Activated CD4-positive, alpha-beta memory T cell treated with anti-CD3 and anti-CD28 coated beads for 36 hours (primary cell): ENCODE measurements at regions not wholly inside any gene's neighbourhood (a gene's known extent, or its start where the extent isn't known, plus 50 kb on each side); places are given as distances from the start of the nearest gene placed in this dataset.

Experiments used
- CTCF ChIA-PET: fragments of 350-600 bp; sonication (Branson Sonifier 250); formaldehyde crosslinking; loops from one replicate; lab custom pipeline; 2021; ENCODE audit warnings: antibody characterized with exemption, inconsistent platforms; lab: Charles Lee
- POLR2A ChIA-PET: fragments of 350-600 bp; sonication (Branson Sonifier 250); formaldehyde crosslinking; loops from one replicate; lab custom pipeline; 2021; ENCODE audit warnings: antibody characterized with exemption; lab: Charles Lee
- DNase-seq: peaks from one replicate; pipeline ENCODE4 v3.0.0-alpha.2; 2020
- H3K27ac Mint-ChIP-seq: one replicate; pipeline ENCODE4 v1.8.0; 2021; ENCODE audit warnings: mixed read lengths
- H3K27me3 Mint-ChIP-seq: one replicate; pipeline ENCODE4 v1.8.0; 2021; ENCODE audit warnings: mixed read lengths
- H3K36me3 Mint-ChIP-seq: one replicate; pipeline ENCODE4 v1.8.0; 2021; ENCODE audit warnings: mixed read lengths
- H3K4me1 Mint-ChIP-seq: one replicate; pipeline ENCODE4 v1.8.0; 2021; ENCODE audit warnings: low read depth, mixed read lengths
- H3K4me3 Mint-ChIP-seq: one replicate; pipeline ENCODE4 v1.8.0; 2021; ENCODE audit warnings: mild to moderate bottlenecking, mixed read lengths
- H3K9me3 Mint-ChIP-seq: one replicate; pipeline ENCODE4 v1.8.0; 2021; ENCODE audit warnings: mixed read lengths
- intact Hi-C: fragments of 100-400 bp; cut with micrococcal nuclease; formaldehyde crosslinking; loops from one replicate; pipeline ENCODE4 v1.15.1; 2023

DNA sequence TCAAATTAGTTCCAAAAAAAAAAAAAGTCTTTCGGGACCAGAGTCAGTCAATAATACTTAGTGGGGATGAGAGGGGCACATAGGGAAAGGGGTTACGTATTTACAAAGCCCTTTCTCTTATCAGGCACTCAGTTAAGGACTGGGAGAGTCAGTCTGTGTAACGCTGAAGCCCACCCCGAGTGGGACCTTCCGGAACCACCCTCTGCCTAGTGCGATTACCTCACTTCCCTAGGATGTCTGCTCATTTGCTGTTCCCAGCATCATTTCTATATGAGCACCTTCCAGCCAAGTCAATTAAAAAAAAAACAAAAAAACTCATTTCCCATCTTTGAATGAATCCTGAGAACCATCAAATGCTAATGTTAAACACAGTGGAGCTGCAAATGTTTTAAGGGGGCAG, 76.9 kb downstream of the BMP4 start:
- Mint-ChIP-seq H3K4me3 (no peak overlapping the region), H3K27ac (no peak overlapping the region), H3K36me3 (no peaks in the 10 kb centered on the region), H3K27me3 (peaks cover 4% of the 10 kb centered on the region), H3K4me1 (no peaks in the 10 kb centered on the region), H3K9me3 (peaks cover 3% of the 10 kb centered on the region)
- POLR2A ChIA-PET, result no interaction called here
- CTCF ChIA-PET, result no interaction called here
- no peak for DNase-seq
- intact Hi-C loops, result no loop called here

DNA sequence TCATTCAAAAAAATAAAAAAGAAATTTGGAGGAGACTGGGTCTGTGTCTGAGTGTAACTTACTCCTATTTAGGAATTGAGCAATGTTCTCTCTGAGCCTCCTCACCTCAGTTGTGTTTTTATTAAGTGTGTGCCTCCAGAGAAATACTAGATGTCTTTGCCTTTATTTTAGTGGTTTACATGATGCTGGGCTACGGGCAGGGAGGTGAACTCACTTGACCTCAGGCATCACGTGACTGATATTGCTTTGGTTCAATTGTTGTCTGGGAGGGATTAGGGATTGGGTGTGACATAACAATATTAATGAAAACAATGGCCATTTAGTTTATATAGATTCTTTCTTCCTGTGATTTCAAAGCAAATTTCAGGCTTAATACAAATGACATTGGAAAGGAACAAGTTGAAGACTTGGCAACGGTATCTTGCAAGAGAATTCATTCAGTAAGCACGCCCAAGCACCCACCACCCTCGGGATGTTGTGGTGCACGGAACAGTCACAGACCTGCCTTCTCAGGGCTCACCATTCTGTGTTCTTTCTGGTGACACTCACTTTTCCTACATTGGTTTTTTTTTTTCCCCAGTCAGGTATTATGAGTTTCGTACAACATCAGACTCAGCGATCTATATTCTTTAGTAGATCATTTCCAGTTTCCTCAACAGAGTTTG, 77.5 kb downstream of the BMP4 start:
- H3K27ac Mint-ChIP-seq, result no peak overlapping the region
- DNase-seq, result no peak
- POLR2A ChIA-PET, result no interaction called here
- no peaks in the 10 kb centered on the region for H3K4me1 Mint-ChIP-seq
- CTCF ChIA-PET, result no interaction called here
- H3K4me3 Mint-ChIP-seq, result no peak overlapping the region
- H3K9me3 Mint-ChIP-seq, result peaks cover 3% of the 10 kb centered on the region
- intact Hi-C loops, result no loop called here
- H3K27me3 Mint-ChIP-seq, result peaks cover 4% of the 10 kb centered on the region
- H3K36me3 Mint-ChIP-seq, result no peaks in the 10 kb centered on the region

DNA sequence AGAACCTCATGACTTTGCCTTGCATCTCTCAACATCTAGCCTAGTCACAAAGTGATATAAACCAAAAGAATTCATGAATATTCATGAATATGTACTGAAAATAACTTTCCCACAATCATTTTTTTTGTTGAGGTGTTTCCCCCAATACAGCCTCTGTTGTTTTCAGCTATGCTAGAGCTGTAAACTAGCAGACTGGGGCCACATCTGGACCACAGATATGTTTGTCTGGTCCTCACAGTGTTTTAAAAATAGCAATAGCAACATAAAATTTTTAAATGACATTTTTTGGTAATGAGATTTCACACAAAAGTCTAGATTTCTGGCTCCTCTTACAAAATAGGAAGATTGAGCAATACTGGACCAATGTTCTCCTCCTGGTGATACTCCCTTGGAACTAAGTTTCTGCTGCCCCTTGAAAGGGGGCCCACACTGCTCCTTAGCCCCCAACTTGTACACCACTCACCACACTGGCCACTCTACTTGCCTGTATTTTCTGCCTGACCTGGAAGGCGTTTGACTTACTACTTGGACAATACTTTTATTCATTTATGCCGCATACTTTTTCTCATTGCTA, 81.2 kb downstream of the BMP4 start:
- Mint-ChIP-seq H3K9me3 (peaks cover 3% of the 10 kb centered on the region), H3K27ac (no peak overlapping the region), H3K27me3 (peaks cover 4% of the 10 kb centered on the region), H3K4me3 (no peak overlapping the region), H3K36me3 (no peaks in the 10 kb centered on the region), H3K4me1 (no peaks in the 10 kb centered on the region)
- ChIA-PET POLR2A (no interaction called here), CTCF (no interaction called here)
- intact Hi-C loops, result no loop called here
- no peak for DNase-seq

DNA sequence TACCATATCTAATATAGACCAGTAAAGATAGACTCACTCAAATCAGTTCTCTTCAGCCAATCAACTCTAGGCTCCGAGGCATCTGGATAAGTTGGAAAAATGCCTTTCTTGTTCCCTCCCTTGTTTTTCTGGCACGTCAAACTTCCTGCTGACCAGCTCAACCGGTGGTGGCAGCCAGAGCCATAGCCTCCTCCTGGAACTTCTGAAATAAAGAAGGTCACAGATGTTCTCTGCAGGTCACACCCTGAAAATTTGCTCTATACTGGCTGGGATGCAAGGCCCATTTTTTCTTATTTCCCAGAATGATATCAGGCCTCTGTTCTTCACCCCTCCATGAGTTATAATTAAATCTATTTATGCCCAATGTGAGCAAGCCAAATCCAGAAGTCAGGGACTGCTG, 81.9 kb downstream of the BMP4 start:
- H3K9me3 Mint-ChIP-seq, result peaks cover 3% of the 10 kb centered on the region
- POLR2A ChIA-PET, result no interaction called here

GRCh38 chr14:53872681-53873089, 83.9 kb downstream of the BMP4 start:
- DNase-seq, result no peak
- Mint-ChIP-seq H3K9me3 (peaks cover 3% of the 10 kb centered on the region), H3K4me3 (no peak overlapping the region), H3K36me3 (no peaks in the 10 kb centered on the region), H3K27me3 (peaks cover 1% of the 10 kb centered on the region), H3K27ac (no peak overlapping the region), H3K4me1 (no peaks in the 10 kb centered on the region)
- ChIA-PET CTCF (no interaction called here), POLR2A (no interaction called here)
- intact Hi-C loops, result no loop called here

More for the DNA sequence above, 81.9 kb downstream of the BMP4 start:
- Mint-ChIP-seq H3K4me3 (no peak overlapping the region), H3K27ac (no peak overlapping the region), H3K27me3 (peaks cover 1% of the 10 kb centered on the region), H3K4me1 (no peaks in the 10 kb centered on the region), H3K36me3 (no peaks in the 10 kb centered on the region)
- intact Hi-C loops, result no loop called here
- CTCF ChIA-PET, result no interaction called here
- no peak for DNase-seq

DNA sequence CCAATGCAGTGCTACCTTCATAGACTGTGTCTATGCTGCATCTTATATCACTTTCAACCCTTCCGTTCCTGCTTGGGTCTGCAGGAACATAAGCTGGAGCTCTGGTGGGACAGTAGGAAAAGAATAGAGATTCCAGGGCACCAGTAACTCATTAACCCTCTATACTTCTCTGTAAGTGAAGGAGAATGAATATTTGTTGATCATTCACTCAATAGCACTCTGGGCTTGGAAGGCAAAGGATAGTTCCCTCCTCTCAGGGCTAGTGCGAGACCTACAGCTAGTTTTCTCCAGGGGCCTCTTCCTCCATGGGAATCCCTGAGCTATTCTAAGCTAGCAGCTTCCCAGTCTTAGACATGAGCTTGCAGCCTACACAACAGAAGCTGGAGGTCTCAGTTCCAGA, 84.7 kb downstream of the BMP4 start:
- H3K4me1 Mint-ChIP-seq, result no peaks in the 10 kb centered on the region
- H3K36me3 Mint-ChIP-seq, result no peaks in the 10 kb centered on the region
- ChIA-PET CTCF (no interaction called here), POLR2A (no interaction called here)
- no peaks in the 10 kb centered on the region for H3K9me3 Mint-ChIP-seq
- DNase-seq, result no peak
- intact Hi-C loops, result no loop called here
- H3K27ac Mint-ChIP-seq, result no peak overlapping the region
- no peaks in the 10 kb centered on the region for H3K27me3 Mint-ChIP-seq
- H3K4me3 Mint-ChIP-seq, result no peak overlapping the region

GRCh38 chr14:53871011-53871410, 85.6 kb downstream of the BMP4 start:
- DNase-seq, result no peak
- Mint-ChIP-seq H3K36me3 (no peaks in the 10 kb centered on the region), H3K4me1 (no peaks in the 10 kb centered on the region), H3K27ac (no peak overlapping the region), H3K27me3 (no peaks in the 10 kb centered on the region), H3K9me3 (no peaks in the 10 kb centered on the region), H3K4me3 (no peak overlapping the region)
- intact Hi-C loops, result no loop called here
- ChIA-PET POLR2A (no interaction called here), CTCF (no interaction called here)

- Mint-ChIP-seq H3K27me3 (no peaks in the 10 kb centered on the region), H3K9me3 (no peaks in the 10 kb centered on the region), H3K27ac (no peak overlapping the region), H3K4me1 (no peaks in the 10 kb centered on the region), H3K4me3 (no peak overlapping the region), H3K36me3 (no peaks in the 10 kb centered on the region)
- DNase-seq, result no peak
- CTCF ChIA-PET, result no interaction called here
- POLR2A ChIA-PET, result no interaction called here
- intact Hi-C loops, result no loop called here
Measured at GRCh38 chr14:53865711-53866110, 90.9 kb downstream of the BMP4 start.

GRCh38 chr14:53861781-53862180, 94.8 kb downstream of the BMP4 start:
- no peak overlapping the region for H3K4me3 Mint-ChIP-seq
- no peaks in the 10 kb centered on the region for H3K36me3 Mint-ChIP-seq
- POLR2A ChIA-PET, result no interaction called here
- intact Hi-C loops, result no loop called here
- DNase-seq, result no peak
- no peaks in the 10 kb centered on the region for H3K4me1 Mint-ChIP-seq
- no peaks in the 10 kb centered on the region for H3K27me3 Mint-ChIP-seq
- no peaks in the 10 kb centered on the region for H3K9me3 Mint-ChIP-seq
- CTCF ChIA-PET, result no interaction called here
- H3K27ac Mint-ChIP-seq, result no peak overlapping the region

- no peaks in the 10 kb centered on the region for H3K4me1 Mint-ChIP-seq
Measured at GRCh38 chr14:53858345-53858684, 98.3 kb downstream of the BMP4 start.

GRCh38 chr14:53857625-53858344, 98.8 kb downstream of the BMP4 start:
- Mint-ChIP-seq H3K36me3 (no peaks in the 10 kb centered on the region), H3K27ac (no peak overlapping the region), H3K4me3 (no peak overlapping the region), H3K4me1 (no peaks in the 10 kb centered on the region), H3K9me3 (no peaks in the 10 kb centered on the region), H3K27me3 (no peaks in the 10 kb centered on the region)
- POLR2A ChIA-PET, result no interaction called here
- intact Hi-C loops, result no loop called here
- no peak for DNase-seq
- CTCF ChIA-PET, result no interaction called here

More at GRCh38 chr14:53858345-53858684, 98.3 kb downstream of the BMP4 start:
- Mint-ChIP-seq H3K4me3 (no peak overlapping the region), H3K27ac (no peak overlapping the region), H3K27me3 (no peaks in the 10 kb centered on the region), H3K36me3 (no peaks in the 10 kb centered on the region), H3K9me3 (no peaks in the 10 kb centered on the region)
- intact Hi-C loops, result no loop called here
- ChIA-PET CTCF (no interaction called here), POLR2A (no interaction called here)
- no peak for DNase-seq

DNA sequence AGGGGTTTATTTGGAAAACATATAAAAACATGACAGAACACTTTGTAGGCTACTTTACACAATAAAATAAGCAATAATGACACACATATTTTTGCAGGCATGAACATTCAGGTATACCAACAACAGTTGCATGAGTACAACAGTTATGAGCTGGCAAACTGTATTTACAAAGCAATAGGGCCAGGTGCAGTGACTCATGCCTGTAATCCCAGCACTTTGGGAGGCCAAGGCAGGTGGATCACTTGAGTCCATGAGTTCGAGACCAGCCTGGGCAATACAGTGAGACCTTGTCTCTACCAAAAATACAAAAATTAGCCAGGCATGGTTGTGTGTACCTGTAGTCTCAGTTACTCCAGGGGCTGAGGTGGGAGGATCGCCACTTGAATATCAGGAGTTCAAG, 101.1 kb downstream of the BMP4 start:
- Mint-ChIP-seq H3K9me3 (no peaks in the 10 kb centered on the region), H3K27ac (no peak overlapping the region), H3K27me3 (no peaks in the 10 kb centered on the region), H3K4me1 (no peaks in the 10 kb centered on the region), H3K36me3 (no peaks in the 10 kb centered on the region), H3K4me3 (no peak overlapping the region)
- POLR2A ChIA-PET, result no interaction called here
- intact Hi-C loops, result no loop called here
- CTCF ChIA-PET, result no interaction called here
- no peak for DNase-seq

- Mint-ChIP-seq H3K9me3 (no peaks in the 10 kb centered on the region), H3K4me3 (no peak overlapping the region)
- intact Hi-C loops, result no loop called here
Measured at GRCh38 chr14:53855127-53855526, 101.5 kb downstream of the BMP4 start.

More at GRCh38 chr14:53855127-53855526, 101.5 kb downstream of the BMP4 start:
- POLR2A ChIA-PET, result no interaction called here
- CTCF ChIA-PET, result no interaction called here
- no peaks in the 10 kb centered on the region for H3K4me1 Mint-ChIP-seq
- H3K27me3 Mint-ChIP-seq, result no peaks in the 10 kb centered on the region
- no peak for DNase-seq
- H3K27ac Mint-ChIP-seq, result no peak overlapping the region
- no peaks in the 10 kb centered on the region for H3K36me3 Mint-ChIP-seq
